ENCODE measurements at regions not wholly inside any gene's neighbourhood (a gene's known extent, or its start where the extent isn't known, plus 50 kb on each side); places are given as distances from the start of the nearest gene placed in this dataset.

DNA sequence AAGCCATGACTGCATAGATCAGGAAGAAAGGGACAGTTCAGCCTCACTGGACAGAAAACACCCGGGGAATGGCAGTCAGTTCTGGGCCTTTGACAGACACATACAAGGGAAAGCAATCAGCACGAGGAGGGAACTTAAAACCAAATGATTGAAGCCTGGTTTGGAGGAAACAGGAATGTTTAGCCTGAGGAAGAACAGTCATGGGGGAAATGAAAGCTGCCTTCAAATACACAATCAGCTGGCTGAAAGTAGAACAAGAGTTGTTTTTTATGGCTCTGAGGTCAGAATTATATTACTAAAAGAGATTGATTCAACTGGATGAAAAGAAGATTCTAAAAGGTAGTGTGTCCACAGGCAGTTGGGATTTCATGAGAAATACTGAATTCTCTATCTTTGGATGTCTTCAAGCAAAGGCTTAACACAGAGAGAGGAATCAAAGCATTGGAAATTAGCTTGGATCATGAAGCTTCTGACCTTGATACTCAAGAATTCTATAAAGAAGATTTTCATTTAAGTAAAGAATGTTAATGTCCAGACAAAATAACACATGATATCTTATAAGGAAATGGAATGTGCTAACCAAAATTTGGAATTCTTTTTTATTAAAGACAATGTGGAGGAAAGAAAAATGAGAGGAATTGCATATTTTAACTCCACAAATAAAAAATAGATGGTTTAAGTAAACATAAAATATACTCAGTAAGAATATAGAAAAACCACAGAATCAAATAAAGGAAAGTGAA is 216.6 kb downstream of the IBTK start (continued):
- no peak for TF ChIP-seq HNF4A (conservative IDR thresholded peaks at IDR 0.05)
- TF ChIP-seq, protein P1, sequence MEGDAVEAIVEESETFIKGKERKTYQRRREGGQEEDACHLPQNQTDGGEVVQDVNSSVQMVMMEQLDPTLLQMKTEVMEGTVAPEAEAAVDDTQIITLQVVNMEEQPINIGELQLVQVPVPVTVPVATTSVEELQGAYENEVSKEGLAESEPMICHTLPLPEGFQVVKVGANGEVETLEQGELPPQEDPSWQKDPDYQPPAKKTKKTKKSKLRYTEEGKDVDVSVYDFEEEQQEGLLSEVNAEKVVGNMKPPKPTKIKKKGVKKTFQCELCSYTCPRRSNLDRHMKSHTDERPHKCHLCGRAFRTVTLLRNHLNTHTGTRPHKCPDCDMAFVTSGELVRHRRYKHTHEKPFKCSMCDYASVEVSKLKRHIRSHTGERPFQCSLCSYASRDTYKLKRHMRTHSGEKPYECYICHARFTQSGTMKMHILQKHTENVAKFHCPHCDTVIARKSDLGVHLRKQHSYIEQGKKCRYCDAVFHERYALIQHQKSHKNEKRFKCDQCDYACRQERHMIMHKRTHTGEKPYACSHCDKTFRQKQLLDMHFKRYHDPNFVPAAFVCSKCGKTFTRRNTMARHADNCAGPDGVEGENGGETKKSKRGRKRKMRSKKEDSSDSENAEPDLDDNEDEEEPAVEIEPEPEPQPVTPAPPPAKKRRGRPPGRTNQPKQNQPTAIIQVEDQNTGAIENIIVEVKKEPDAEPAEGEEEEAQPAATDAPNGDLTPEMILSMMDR (IDR thresholded peaks at IDR 0.05; ENCODE audit: low read depth, low read length, missing input control) = no peak
- no peak for TF ChIP-seq JUND (IDR thresholded peaks at IDR 0.05)

DNA sequence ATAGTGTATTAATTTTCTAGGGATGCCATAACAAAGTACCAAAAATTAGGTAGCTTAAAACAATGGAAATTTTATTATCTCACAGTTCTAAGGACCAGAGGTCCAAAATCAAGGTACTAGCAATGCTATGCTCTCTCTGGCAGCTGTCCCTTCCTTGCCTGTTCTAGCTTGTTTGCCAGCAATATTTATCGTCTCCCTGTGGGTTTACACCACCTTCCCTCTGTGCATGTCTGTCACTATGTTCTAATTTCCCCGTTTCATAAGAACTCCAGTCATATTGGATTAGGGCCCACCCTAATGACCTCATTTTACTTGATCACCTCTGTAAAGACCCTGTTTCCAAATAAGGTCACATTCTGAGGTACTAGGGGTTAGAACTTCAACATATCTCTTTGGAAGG is 217.2 kb downstream of the IBTK start:
- Histone ChIP-seq H3K27me3 (ENCODE audit: control insufficient read depth in 4 of 4, insufficient read depth in 4 of 4, low read length in 3 of 4) (no peaks in the 10 kb centered on the region), H3K9me3 (ENCODE audit: control insufficient read depth in 4 of 4, low read length in 3 of 4) (no peaks in the 10 kb centered on the region), H3K27ac (ENCODE audit: low read depth in 1 of 2, low read length in 2 of 2) (no peak overlapping the region), H3K9ac (ENCODE audit: low read depth in 1 of 2, low read length in 2 of 2) (no peak overlapping the region), H3K4me3 (ENCODE audit: low read depth in 1 of 3, low read length in 3 of 3) (no peak overlapping the region), H3K4me1 (ENCODE audit: control insufficient read depth in 4 of 4, insufficient read depth in 4 of 4, low read length in 3 of 4) (no peaks in the 10 kb centered on the region), H3K36me3 (ENCODE audit: control insufficient read depth in 4 of 4, insufficient read depth in 3 of 4, low read depth in 1 of 4, low read length in 3 of 4) (no peaks in the 10 kb centered on the region)
- 40% methylated on average over 2 of the region's 2 CpGs for WGBS
- DNase-seq (ENCODE audit: low spot score) = no peak
- TF ChIP-seq JUND (IDR thresholded peaks at IDR 0.05) (no peak), EGR1 (IDR thresholded peaks at IDR 0.05; ENCODE audit: low read depth in 2 of 2) (no peak), TAF1 (conservative IDR thresholded peaks at IDR 0.05) (no peak), YY1 (IDR thresholded peaks at IDR 0.05) (no peak), RAD21 (IDR thresholded peaks at IDR 0.05) (no peak)
- TF ChIP-seq, protein P2, sequence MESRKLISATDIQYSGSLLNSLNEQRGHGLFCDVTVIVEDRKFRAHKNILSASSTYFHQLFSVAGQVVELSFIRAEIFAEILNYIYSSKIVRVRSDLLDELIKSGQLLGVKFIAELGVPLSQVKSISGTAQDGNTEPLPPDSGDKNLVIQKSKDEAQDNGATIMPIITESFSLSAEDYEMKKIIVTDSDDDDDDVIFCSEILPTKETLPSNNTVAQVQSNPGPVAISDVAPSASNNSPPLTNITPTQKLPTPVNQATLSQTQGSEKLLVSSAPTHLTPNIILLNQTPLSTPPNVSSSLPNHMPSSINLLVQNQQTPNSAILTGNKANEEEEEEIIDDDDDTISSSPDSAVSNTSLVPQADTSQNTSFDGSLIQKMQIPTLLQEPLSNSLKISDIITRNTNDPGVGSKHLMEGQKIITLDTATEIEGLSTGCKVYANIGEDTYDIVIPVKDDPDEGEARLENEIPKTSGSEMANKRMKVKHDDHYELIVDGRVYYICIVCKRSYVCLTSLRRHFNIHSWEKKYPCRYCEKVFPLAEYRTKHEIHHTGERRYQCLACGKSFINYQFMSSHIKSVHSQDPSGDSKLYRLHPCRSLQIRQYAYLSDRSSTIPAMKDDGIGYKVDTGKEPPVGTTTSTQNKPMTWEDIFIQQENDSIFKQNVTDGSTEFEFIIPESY (IDR thresholded peaks at IDR 0.05) = no peak

DNA sequence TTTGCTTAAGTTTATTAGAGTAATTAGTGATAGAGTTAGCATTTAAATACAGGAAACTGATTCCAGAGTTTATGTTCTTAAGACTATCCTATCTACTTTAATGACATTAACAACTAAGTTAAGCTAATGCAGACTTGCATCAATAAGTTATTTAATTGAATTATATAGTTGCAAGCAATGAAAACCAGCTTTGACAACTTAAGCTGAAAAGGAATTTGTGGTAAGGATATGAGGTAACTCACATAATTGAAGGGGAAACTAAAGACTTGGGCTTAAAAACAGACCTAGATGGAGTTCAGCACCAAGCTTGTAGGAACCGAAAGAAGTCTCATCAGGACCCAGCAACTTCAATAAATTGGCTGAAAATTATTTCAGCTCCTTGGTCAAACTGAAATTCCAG is 222.3 kb downstream of the IBTK start:
- no peaks in the 10 kb centered on the region for H3K27me3 ChIP-seq (ENCODE audit: control insufficient read depth in 4 of 4, insufficient read depth in 4 of 4, low read length in 3 of 4)
- 97% methylated on average over 1 of the region's 1 CpG for WGBS
- TF ChIP-seq, protein P3, sequence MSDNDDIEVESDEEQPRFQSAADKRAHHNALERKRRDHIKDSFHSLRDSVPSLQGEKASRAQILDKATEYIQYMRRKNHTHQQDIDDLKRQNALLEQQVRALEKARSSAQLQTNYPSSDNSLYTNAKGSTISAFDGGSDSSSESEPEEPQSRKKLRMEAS (IDR thresholded peaks at IDR 0.05) = no peak
- TF ChIP-seq, protein P1 (IDR thresholded peaks at IDR 0.05; ENCODE audit: low read depth, low read length, missing input control) = no peak
- TF ChIP-seq JUND (IDR thresholded peaks at IDR 0.05) = no peak
- no peak for TF ChIP-seq HNF4G (IDR thresholded peaks at IDR 0.05)
- TF ChIP-seq FOXA2 (IDR thresholded peaks at IDR 0.05) = no peak
- TF ChIP-seq YY1 (IDR thresholded peaks at IDR 0.05) = no peak
- no peak for TF ChIP-seq HNF4A (conservative IDR thresholded peaks at IDR 0.05)
- TF ChIP-seq, protein P4, sequence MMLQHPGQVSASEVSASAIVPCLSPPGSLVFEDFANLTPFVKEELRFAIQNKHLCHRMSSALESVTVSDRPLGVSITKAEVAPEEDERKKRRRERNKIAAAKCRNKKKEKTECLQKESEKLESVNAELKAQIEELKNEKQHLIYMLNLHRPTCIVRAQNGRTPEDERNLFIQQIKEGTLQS (IDR thresholded peaks at IDR 0.05) = no peak
- no peak for TF ChIP-seq SP1 (IDR thresholded peaks at IDR 0.05)
- TF ChIP-seq TAF1 (conservative IDR thresholded peaks at IDR 0.05) = no peak
- TF ChIP-seq, protein P5, sequence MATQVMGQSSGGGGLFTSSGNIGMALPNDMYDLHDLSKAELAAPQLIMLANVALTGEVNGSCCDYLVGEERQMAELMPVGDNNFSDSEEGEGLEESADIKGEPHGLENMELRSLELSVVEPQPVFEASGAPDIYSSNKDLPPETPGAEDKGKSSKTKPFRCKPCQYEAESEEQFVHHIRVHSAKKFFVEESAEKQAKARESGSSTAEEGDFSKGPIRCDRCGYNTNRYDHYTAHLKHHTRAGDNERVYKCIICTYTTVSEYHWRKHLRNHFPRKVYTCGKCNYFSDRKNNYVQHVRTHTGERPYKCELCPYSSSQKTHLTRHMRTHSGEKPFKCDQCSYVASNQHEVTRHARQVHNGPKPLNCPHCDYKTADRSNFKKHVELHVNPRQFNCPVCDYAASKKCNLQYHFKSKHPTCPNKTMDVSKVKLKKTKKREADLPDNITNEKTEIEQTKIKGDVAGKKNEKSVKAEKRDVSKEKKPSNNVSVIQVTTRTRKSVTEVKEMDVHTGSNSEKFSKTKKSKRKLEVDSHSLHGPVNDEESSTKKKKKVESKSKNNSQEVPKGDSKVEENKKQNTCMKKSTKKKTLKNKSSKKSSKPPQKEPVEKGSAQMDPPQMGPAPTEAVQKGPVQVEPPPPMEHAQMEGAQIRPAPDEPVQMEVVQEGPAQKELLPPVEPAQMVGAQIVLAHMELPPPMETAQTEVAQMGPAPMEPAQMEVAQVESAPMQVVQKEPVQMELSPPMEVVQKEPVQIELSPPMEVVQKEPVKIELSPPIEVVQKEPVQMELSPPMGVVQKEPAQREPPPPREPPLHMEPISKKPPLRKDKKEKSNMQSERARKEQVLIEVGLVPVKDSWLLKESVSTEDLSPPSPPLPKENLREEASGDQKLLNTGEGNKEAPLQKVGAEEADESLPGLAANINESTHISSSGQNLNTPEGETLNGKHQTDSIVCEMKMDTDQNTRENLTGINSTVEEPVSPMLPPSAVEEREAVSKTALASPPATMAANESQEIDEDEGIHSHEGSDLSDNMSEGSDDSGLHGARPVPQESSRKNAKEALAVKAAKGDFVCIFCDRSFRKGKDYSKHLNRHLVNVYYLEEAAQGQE (IDR thresholded peaks at IDR 0.05) = no peak
- TF ChIP-seq, protein P2 (IDR thresholded peaks at IDR 0.05) = no peak
- no peak for DNase-seq (ENCODE audit: low spot score)
- no peak overlapping the region for H3K9ac ChIP-seq (ENCODE audit: low read depth in 1 of 2, low read length in 2 of 2)
- no peaks in the 10 kb centered on the region for H3K9me3 ChIP-seq (ENCODE audit: control insufficient read depth in 4 of 4, low read length in 3 of 4)
- H3K4me1 ChIP-seq (ENCODE audit: control insufficient read depth in 4 of 4, insufficient read depth in 4 of 4, low read length in 3 of 4) = no peaks in the 10 kb centered on the region
- H3K36me3 ChIP-seq (ENCODE audit: control insufficient read depth in 4 of 4, insufficient read depth in 3 of 4, low read depth in 1 of 4, low read length in 3 of 4) = no peaks in the 10 kb centered on the region
- no peak overlapping the region for H3K27ac ChIP-seq (ENCODE audit: low read depth in 1 of 2, low read length in 2 of 2)
- H3K4me3 ChIP-seq (ENCODE audit: low read depth in 1 of 3, low read length in 3 of 3) = no peak overlapping the region

Measured in liver (tissue), 8 donors.